ENCODE measurements at regions not wholly inside any gene's neighbourhood (a gene's known extent, or its start where the extent isn't known, plus 50 kb on each side); places are given as distances from the start of the nearest gene placed in this dataset.
"Not testable (repeated sequence)": the region's sequence is repeated elsewhere in the genome, so short reads cannot be mapped to it uniquely, and the experiment has no call there.

GRCh38 chr18:47689371-47689770 lies 241.1 kb downstream of the SMAD2 start:
- in situ Hi-C loops (cut with HindIII; ENCODE audit: low sequenced_read_pairs), result no loop called here

GRCh38 chr18:47686806-47687205 lies 243.7 kb downstream of the SMAD2 start:
- in situ Hi-C loops (cut with HindIII; ENCODE audit: low sequenced_read_pairs), result no loop called here
- no peak for DNase-seq (ENCODE audit: low spot score)

More at GRCh38 chr18:47689371-47689770, 241.1 kb downstream of the SMAD2 start:
- no peak for DNase-seq (ENCODE audit: low spot score)

GRCh38 chr18:47683774-47684173 lies 246.7 kb downstream of the SMAD2 start:
- no peak for DNase-seq (ENCODE audit: low spot score)
- in situ Hi-C loops (cut with HindIII; ENCODE audit: low sequenced_read_pairs), result no loop called here

- DNase-seq (ENCODE audit: low spot score), result no peak
- in situ Hi-C loops (cut with HindIII; ENCODE audit: low sequenced_read_pairs), result no loop called here
These were observed 247.6 kb downstream of the SMAD2 start for GRCh38 chr18:47682876-47683275.

GRCh38 chr18:47680488-47680887 lies 250.0 kb downstream of the SMAD2 start:
- no peak for DNase-seq (ENCODE audit: low spot score)
- in situ Hi-C loops (cut with HindIII; ENCODE audit: low sequenced_read_pairs), result no loop called here

- in situ Hi-C loops (cut with HindIII; ENCODE audit: low sequenced_read_pairs), result no loop called here
These were observed 250.6 kb downstream of the SMAD2 start for GRCh38 chr18:47679864-47680263.

GRCh38 chr18:47677952-47678351 lies 252.5 kb downstream of the SMAD2 start:
- no peak for DNase-seq (ENCODE audit: low spot score)
- in situ Hi-C loops (cut with HindIII; ENCODE audit: low sequenced_read_pairs), result no loop called here

More at GRCh38 chr18:47679864-47680263, 250.6 kb downstream of the SMAD2 start:
- DNase-seq (ENCODE audit: low spot score), result no peak

- in situ Hi-C loops (cut with HindIII; ENCODE audit: low sequenced_read_pairs), result no loop called here
- no peak for DNase-seq (ENCODE audit: low spot score)
These were observed 260.6 kb downstream of the SMAD2 start for GRCh38 chr18:47669815-47670214.

- in situ Hi-C loops (cut with HindIII; ENCODE audit: low sequenced_read_pairs), result no loop called here
- DNase-seq (ENCODE audit: low spot score), result no peak
These were observed 272.0 kb downstream of the SMAD2 start for GRCh38 chr18:47658498-47658897.

- no peak for DNase-seq (ENCODE audit: low spot score)
- in situ Hi-C loops (cut with HindIII; ENCODE audit: low sequenced_read_pairs), result no loop called here
These were observed 275.5 kb downstream of the SMAD2 start for GRCh38 chr18:47654988-47655387.

GRCh38 chr18:47644896-47645295 lies 285.6 kb downstream of the SMAD2 start:
- in situ Hi-C loops (cut with HindIII; ENCODE audit: low sequenced_read_pairs), result no loop called here
- DNase-seq (ENCODE audit: low spot score), result no peak

GRCh38 chr18:47637551-47637950 lies 292.9 kb downstream of the SMAD2 start:
- in situ Hi-C loops (cut with HindIII; ENCODE audit: low sequenced_read_pairs), result not testable (repeated sequence)

GRCh38 chr18:47635416-47635815 lies 295.0 kb downstream of the SMAD2 start:
- no peak for DNase-seq (ENCODE audit: low spot score)
- in situ Hi-C loops (cut with HindIII; ENCODE audit: low sequenced_read_pairs), result no loop called here

More at GRCh38 chr18:47637551-47637950, 292.9 kb downstream of the SMAD2 start:
- DNase-seq (ENCODE audit: low spot score), result not testable (repeated sequence)

GRCh38 chr18:47632970-47633635 lies 297.4 kb downstream of the SMAD2 start:
- no peak for DNase-seq (ENCODE audit: low spot score)
- in situ Hi-C loops (cut with HindIII; ENCODE audit: low sequenced_read_pairs), result no loop called here

GRCh38 chr18:47628893-47629292 lies 301.6 kb downstream of the SMAD2 start:
- in situ Hi-C loops (cut with HindIII; ENCODE audit: low sequenced_read_pairs), result no loop called here
- no peak for DNase-seq (ENCODE audit: low spot score)

- in situ Hi-C loops (cut with HindIII; ENCODE audit: low sequenced_read_pairs), result no loop called here
- DNase-seq (ENCODE audit: low spot score), result no peak
These were observed 302.1 kb downstream of the SMAD2 start for GRCh38 chr18:47628240-47628781.

- in situ Hi-C loops (cut with HindIII; ENCODE audit: low sequenced_read_pairs), result no loop called here
- no peak for DNase-seq (ENCODE audit: low spot score)
These were observed 303.4 kb downstream of the SMAD2 start for GRCh38 chr18:47627030-47627429.

GRCh38 chr18:47619771-47620448 lies 310.5 kb downstream of the SMAD2 start:
- no peak for DNase-seq (ENCODE audit: low spot score)
- in situ Hi-C loops (cut with HindIII; ENCODE audit: low sequenced_read_pairs), result no loop called here

- DNase-seq (ENCODE audit: low spot score), result no peak
- in situ Hi-C loops (cut with HindIII; ENCODE audit: low sequenced_read_pairs), result no loop called here
These were observed 311.7 kb downstream of the SMAD2 start for GRCh38 chr18:47618758-47619157.

- in situ Hi-C loops (cut with HindIII; ENCODE audit: low sequenced_read_pairs), result no loop called here
- no peak for DNase-seq (ENCODE audit: low spot score)
These were observed 315.4 kb downstream of the SMAD2 start for GRCh38 chr18:47615043-47615442.

- in situ Hi-C loops (cut with HindIII; ENCODE audit: low sequenced_read_pairs), result no loop called here
- no peak for DNase-seq (ENCODE audit: low spot score)
These were observed 316.5 kb downstream of the SMAD2 start for GRCh38 chr18:47613929-47614328.
